ENCODE measurements at regions not wholly inside any gene's neighbourhood (a gene's known extent, or its start where the extent isn't known, plus 50 kb on each side); places are given as distances from the start of the nearest gene placed in this dataset.

- DNase-seq, result no peak
Measured at GRCh38 chr13:29921542-29921941, 71.1 kb upstream of the UBL3 start.

DNA sequence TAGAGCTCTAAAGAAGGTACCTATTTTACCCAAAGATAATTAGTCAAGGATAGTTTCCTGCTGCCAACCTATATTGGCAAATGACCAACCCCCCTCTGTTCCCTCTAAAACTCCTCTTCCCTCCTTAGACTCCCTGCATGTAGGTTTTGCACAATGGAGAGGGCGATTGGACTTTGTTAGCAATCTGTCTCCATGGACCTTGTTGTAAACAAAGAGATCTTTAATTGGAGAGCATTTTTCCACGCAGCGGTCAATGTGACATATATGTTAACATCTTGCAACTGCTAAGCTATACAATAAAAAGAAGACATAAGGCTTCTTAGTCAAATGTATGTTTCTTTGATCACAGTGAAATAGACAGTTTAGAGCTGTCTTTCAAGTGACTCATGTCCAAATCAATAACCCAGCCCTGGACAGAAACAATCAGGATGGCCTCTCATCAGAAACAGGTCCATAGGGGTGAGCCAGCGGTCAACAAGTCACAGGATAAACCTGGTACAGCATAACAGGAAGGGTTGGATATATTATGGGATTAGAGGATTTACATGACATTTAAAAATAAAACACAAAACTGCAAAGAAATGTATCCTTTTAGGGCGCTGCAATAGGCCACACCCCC lies 69.7 kb upstream of the UBL3 start:
- DNase-seq, result no peak

DNA sequence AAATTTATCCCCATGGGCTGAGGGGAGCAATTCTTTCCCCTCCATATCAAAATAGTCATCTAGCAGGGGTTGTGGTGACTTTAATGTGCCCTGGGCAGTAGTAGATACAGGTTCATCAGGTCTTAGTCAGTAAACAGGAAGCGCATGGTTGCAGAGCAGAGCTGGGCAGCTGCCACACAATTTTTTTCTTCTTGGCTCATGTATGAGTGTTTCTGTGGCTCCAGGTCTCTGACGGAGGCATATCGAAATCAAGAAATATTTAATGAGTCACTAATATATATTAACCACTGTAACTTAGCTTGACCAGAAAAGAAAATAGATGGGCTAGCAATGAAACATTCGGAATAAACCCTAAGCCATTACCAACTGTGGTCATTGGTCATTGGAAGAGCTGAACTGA lies 68.4 kb upstream of the UBL3 start:
- DNase-seq, result no peak

GRCh38 chr13:29917650-29918049 lies 67.2 kb upstream of the UBL3 start:
- no peak for DNase-seq

DNA sequence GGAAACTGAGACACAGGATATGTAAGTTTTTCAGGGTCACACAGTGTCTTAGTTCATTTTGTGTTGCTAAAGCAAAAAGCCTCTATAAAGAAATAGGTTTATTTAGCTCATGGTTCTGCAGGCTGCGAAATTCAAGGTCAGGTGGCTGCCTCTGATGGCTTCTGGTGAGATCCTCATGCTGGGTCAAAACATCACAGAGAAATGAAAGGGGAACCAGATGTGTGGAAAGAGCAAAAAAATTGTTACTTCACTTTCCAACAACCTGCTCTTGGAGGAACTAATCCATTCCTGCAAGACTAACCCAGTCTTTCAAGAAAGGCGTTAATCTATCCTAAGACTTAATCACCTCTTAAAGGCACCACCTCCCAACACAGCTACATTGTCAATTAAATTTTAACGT lies 64.2 kb upstream of the UBL3 start:
- no peak for DNase-seq

DNA sequence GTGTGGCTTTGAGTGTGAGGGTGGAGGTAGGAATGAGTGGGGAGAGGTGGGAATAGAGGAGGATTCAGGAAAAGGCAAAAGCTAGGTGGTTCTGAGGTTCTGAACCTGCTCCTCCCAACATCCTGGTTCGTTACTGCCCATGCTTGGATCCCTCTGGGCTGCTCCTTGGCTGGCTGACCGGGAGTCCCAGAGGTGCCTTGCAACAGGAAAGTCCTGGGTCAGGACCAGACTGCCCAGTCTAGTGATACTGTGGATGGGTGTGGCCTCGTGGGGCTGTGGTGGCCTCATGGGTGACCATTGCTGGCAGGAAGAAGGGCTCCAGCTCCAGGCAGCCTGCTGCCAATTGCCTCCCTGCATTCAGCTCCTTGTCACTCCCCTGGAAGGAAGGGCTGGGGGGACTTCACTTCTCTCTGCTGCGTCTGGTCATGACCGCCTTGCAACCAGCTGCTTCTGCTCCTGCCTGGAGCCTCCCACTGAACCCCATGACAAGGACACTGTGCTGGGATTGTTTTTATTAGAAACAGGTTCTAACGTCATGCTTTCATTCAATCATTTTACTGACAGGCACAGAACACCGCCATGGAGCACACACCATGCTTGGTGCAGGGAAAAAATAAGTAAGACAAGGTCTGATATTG lies 61.5 kb upstream of the UBL3 start:
- no peak for DNase-seq

GRCh38 chr13:29909975-29910674 lies 59.7 kb upstream of the UBL3 start:
- DNase-seq, result no peak

DNA sequence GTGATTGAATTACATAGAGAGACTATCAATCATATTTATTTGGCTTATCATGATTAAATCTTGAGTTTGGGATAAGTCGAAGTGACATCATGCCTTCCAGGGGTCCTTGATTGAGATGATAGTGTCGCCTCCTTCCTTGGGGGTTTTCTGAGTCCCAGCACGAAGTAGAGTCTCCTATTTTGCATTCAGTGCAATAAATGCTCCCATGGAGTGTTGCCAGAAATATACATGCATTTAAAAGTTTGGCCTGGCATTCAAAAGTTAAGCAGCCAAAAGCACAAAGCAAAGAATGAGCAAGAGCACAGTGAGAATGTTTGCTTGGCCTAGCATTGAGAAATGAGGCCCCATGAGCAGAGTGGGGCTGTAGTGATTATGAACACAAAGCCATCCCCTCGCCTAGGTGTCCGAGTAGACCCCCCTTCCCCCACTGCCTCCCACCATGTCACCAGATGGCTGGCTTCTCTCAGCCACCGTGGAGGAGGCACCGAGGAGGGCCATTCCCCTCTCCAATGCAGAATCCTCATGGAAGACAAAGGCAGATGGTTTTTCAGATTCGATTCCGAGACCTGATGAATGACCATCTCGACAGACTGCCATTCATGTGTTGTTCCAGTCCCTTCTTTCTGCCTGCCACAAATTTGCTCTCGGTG lies 58.8 kb upstream of the UBL3 start:
- DNase-seq, result no peak

- no peak for DNase-seq
Measured at GRCh38 chr13:29908416-29909080, 58.1 kb upstream of the UBL3 start.

DNA sequence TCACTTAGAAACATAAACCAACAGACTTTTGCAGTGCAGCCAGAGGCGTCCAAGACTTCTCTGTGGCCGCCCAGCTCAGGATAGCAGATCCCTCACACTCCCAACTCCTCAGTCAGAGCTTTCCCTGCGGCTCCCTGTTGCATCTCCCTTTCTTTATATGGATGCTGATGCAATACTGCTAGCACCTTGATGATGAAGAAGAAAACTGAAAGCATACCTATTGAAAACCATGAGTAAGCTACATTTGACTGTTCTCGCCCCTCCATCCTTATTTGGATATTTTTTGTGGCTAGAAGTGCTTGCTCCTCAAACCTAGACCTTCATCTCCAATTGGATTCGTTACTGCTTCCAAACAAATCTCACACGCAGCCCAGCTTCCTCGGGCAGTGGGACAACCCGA lies 57.3 kb upstream of the UBL3 start:
- no peak for DNase-seq

DNA sequence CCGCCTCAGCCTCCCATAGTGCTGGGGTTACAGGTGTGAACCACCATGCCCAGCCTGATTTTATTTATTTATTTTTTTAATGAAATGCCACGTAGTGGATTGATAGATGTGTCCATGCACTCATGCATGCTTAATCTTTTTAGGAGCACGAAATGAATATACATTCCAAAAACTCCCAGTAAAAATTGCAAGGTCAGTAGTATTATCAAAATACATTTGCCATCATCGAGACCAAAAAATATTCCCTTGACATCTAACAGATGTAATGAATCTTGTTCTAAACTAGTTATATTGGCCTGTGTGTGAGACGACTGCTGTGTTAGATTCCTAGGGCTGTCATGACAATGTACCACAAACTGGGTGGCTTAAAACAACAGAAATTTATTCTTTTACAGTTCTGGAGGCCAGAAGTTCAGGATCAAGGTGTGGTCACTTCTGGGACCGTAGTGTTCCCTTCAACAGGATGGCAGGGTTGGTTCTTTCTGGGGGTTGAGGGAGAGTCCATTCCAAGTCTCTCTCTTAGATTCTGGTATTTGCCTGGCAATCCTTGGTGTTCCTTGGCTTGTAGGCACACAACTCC lies 56.1 kb upstream of the UBL3 start:
- no peak for DNase-seq

- DNase-seq, result no peak
Measured at GRCh38 chr13:29905845-29906244, 55.4 kb upstream of the UBL3 start.

- no peak for DNase-seq
Measured at GRCh38 chr13:29903996-29904395, 53.6 kb upstream of the UBL3 start.

DNA sequence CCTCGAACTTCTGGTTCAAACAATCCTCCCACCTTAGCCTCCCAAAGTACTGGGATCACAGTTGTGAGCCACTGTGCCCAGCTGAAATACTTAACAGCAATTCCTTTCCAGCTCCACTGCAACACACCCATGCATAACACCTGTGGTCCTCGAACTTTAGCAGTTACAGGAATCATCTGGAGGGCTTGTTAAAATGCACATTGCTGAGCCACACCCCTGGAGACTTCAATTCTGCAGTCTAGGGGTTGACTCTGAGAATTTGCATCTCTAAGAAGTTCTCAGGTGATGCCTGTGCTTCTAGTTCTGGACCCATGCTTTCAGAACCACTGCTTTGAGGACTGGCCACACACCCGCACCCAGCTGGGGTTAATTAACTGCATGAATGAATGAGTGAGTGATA lies 53.1 kb upstream of the UBL3 start:
- DNase-seq, result no peak

DNA sequence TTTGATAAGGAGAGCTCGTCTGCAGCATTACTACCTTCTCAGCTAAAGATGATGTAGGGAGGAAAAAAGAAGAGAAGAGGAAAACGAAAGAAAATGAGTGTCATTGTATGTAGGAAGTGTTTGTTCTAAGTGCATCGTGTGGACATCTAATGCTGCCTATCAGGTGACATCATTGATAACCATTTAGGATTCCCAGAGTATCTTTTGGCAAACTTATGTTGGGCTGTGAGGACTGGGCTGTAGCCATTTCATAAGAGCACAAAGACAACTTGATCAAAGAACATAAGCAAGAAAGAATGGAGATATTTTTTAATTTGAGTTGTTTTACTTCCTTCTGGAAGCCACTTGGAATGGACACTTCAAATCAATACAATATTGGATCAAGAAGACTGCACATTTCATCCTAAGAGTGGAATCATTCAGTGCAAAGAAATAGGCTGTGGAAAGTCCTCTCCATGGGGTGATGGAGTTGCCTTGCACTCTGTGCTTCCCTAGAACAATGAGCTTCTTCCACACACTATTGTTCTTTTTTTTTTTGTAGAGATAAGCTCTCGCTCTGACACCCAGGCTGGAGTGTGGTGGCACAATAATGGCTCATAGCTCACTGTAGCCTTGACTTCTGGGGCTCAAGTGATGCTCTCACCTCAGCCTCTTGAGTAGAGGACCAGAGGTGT lies 52.4 kb upstream of the UBL3 start:
- DNase-seq, result no peak

GRCh38 chr13:29901710-29902631 lies 51.6 kb upstream of the UBL3 start:
- DNase-seq, result peak; percentile 21
